GM23248 (cell line): ENCODE measurements at regions not wholly inside any gene's neighbourhood (a gene's known extent, or its start where the extent isn't known, plus 50 kb on each side); places are given as distances from the start of the nearest gene placed in this dataset.
A peak's percentile ranks its signal among the peaks of the same experiment; 100 is the strongest.
"Not testable (repeated sequence)": the region's sequence is repeated elsewhere in the genome, so short reads cannot be mapped to it uniquely, and the experiment has no call there.

Source experiments
- DNase-seq: peaks from one replicate; pipeline ENCODE4 v3.0.0-alpha.2; 2015
- H2AFZ ChIP-seq: fragments of 200-600 bp; sonication (generic); 2 replicates; pipeline ENCODE4 v1.6.1; 2016; ENCODE audit warnings: antibody characterized with exemption
- H3F3A ChIP-seq: fragments of 200-600 bp; sonication (generic); 2 replicates; pipeline ENCODE4 v1.6.1; 2016; ENCODE audit warnings: mild to moderate bottlenecking, antibody characterized with exemption, mixed run types; ENCODE audit not compliant: insufficient read depth
- H3K27ac ChIP-seq: fragments of 200-600 bp; sonication (generic); 2 replicates; pipeline ENCODE4 v1.5.1; 2016; ENCODE audit warnings: mild to moderate bottlenecking
- H3K27me3 ChIP-seq: fragments of 200-600 bp; sonication (generic); replicated peaks from 2 replicates; pipeline ENCODE4 v1.6.1; 2016; ENCODE audit warnings: mild to moderate bottlenecking; ENCODE audit not compliant: insufficient read depth
- H3K36me3 ChIP-seq: fragments of 200-600 bp; sonication (generic); 2 replicates; pipeline ENCODE4 v1.6.1; 2016; ENCODE audit warnings: low read depth, mild to moderate bottlenecking
- H3K4me1 ChIP-seq: fragments of 200-600 bp; sonication (generic); 2 replicates; pipeline ENCODE4 v1.6.1; 2016; ENCODE audit warnings: mild to moderate bottlenecking; ENCODE audit not compliant: insufficient read depth
- H3K4me2 ChIP-seq: fragments of 200-600 bp; sonication (generic); one replicate; pipeline ENCODE4 v1.6.1; 2016; ENCODE audit warnings: mild to moderate bottlenecking; ENCODE audit not compliant: unreplicated experiment
- H3K4me3 ChIP-seq: fragments of 200-600 bp; sonication (generic); 2 replicates; pipeline ENCODE4 v1.5.1; 2016; ENCODE audit warnings: mild to moderate bottlenecking
- H3K79me2 ChIP-seq: fragments of 200-600 bp; sonication (generic); 2 replicates; pipeline ENCODE4 v1.6.1; 2016; ENCODE audit warnings: mild to moderate bottlenecking; ENCODE audit not compliant: insufficient read depth
- H3K9ac ChIP-seq: fragments of 200-600 bp; sonication (generic); 2 replicates; pipeline ENCODE4 v1.6.1; 2016; ENCODE audit warnings: mild to moderate bottlenecking
- H3K9me2 ChIP-seq: fragments of 200-600 bp; sonication (generic); 2 replicates; pipeline ENCODE4 v1.6.1; 2016; ENCODE audit warnings: mixed run types, mild to moderate bottlenecking, moderate library complexity; ENCODE audit not compliant: insufficient read depth
- H3K9me3 ChIP-seq: fragments of 200-600 bp; sonication (generic); one replicate; pipeline ENCODE4 v1.6.1; 2017; ENCODE audit warnings: low read depth
- H4K20me1 ChIP-seq: fragments of 200-600 bp; sonication (generic); 2 replicates; pipeline ENCODE4 v1.6.0; 2016; ENCODE audit not compliant: insufficient read depth
- EZH2 ChIP-seq: fragments of 200-600 bp; sonication (generic); IDR thresholded peaks from 2 replicates; pipeline ENCODE4 v1.6.1; 2018; ENCODE audit warnings: antibody characterized with exemption, mild to moderate bottlenecking; ENCODE audit not compliant: insufficient read depth, poor library complexity, severe bottlenecking
- EZH2phosphoT487 ChIP-seq: fragments of 200-600 bp; sonication (generic); IDR thresholded peaks from 2 replicates; pipeline ENCODE4 v1.6.1; 2018; ENCODE audit warnings: antibody characterized with exemption, moderate library complexity, mild to moderate bottlenecking, low read depth; ENCODE audit not compliant: insufficient read depth
- WGBS, 2 experiments: methylation state at CpG; one replicate each; pipeline ENCODE4 v1.1.6; 2015 to 2017; ENCODE audit warnings: low lambda C conversion rate in 2 of 2, low coverage in 1 of 2; ENCODE audit errors: missing lambda C conversion rate in 2 of 2; 5-methylcytosine and 5-hydroxymethylcytosine counted together
- in situ Hi-C: fragments of 300-500 bp; cut with MboI; formaldehyde crosslinking; loops from 2 replicates; pipeline ENCODE4 v1.15.0; 2020

DNA sequence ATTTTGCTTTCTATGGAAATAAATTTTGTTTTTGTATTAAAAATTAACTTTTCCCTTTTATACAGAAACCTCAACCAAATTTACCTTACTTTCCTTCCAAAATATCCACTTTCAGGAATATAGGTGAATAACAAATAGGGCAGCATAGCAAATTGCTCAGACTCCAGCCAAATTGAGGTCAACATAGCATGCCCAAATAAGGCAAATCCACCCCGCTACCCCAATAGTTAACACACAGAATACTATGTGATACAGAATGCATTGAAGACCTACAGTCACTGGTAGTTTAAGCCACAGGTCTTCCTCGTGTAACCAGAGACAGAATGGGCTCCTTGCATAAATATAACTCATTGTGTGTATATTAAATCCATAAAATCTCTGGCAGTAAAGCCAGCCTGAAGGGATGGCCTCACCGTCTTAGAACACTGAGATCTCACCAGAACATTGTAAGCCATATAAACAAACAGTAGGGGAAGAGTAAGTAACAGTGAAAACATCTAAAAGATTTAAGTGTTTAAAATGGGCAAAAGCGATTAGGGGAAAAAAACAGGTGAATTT is 72.2 kb downstream of the PMAIP1 start:
- Histone ChIP-seq H3K79me2 (no peaks in the 10 kb centered on the region), H3F3A (no peaks in the 10 kb centered on the region), H3K4me1 (no peaks in the 10 kb centered on the region), H3K9ac (no peak overlapping the region), H3K27ac (no peak overlapping the region), H4K20me1 (no peaks in the 10 kb centered on the region), H3K9me2 (no peaks in the 10 kb centered on the region), H2AFZ (no peak overlapping the region), H3K36me3 (no peaks in the 10 kb centered on the region), H3K4me2 (no peak overlapping the region), H3K27me3 (peaks cover 9% of the 10 kb centered on the region), H3K4me3 (no peak overlapping the region), H3K9me3 (no peaks in the 10 kb centered on the region)
- DNase-seq: no peak
- 68 to 72% methylated on average over 4 of the region's 4 CpGs for WGBS, 2 experiments
- in situ Hi-C loops: no loop called here
- TF ChIP-seq EZH2 (no peak), EZH2phosphoT487 (no peak)

DNA sequence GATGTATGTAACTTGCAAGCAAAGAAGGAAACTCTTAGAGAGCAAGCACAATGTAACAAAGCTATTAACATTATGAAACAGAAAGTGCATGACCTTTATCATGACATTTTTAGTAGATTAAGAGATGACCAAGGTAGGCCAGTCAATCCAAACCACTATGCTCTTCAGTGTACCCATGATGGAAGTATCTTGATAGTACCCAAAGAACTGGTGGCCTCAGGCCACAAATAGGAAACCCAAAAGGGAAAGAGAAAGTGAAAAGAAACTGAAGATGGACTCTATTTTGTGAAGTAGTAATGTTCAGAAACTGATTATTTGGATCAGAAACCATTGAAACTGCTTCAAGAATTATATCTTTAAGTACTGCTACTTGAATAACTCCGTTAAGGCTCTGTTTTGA is 71.3 kb downstream of the PMAIP1 start:
- H3K4me1 ChIP-seq, H3K27me3 ChIP-seq, H3K9me3 ChIP-seq, H2AFZ ChIP-seq, H4K20me1 ChIP-seq, DNase-seq, H3K4me2 ChIP-seq, H3K4me3 ChIP-seq, in situ Hi-C loops, H3K27ac ChIP-seq, H3K9me2 ChIP-seq, H3K36me3 ChIP-seq, H3K79me2 ChIP-seq, H3F3A ChIP-seq, H3K9ac ChIP-seq: not testable (repeated sequence)
- 33 to 41% methylated on average over 1 of the region's 1 CpG for WGBS, 2 experiments

DNA sequence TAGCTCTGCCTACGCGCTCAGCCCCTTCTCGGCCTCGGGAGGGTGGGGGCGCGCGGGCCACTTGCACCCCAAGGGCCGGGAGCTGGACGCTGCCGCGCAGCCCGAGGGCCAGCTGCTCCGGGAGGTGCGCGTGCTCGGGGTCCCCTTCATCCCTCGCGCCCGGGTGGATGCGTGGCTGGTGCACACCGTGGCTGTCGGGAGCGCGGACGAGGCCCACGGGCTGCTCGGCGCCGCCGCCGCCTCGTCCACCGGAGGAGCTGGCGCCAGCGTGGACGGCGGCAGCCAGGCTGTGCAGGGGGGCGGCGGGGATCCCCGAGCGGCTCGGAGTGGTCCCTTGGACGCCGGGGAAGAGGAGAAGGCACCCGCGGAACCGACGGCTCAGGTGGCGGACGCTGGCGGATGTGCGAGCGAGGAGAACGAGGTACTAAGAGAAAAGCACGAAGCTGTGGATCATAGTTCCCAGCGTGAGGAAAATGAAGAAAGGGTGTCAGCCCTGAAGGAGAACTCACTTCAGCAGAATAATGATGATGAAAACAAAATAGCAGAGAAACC is 69.8 kb downstream of the PMAIP1 start:
- in situ Hi-C loops, H3K36me3 ChIP-seq, DNase-seq, H3K9me3 ChIP-seq, H4K20me1 ChIP-seq, H3K9ac ChIP-seq, H3K4me1 ChIP-seq, H3K4me2 ChIP-seq, H3K79me2 ChIP-seq, H3K27ac ChIP-seq, H3F3A ChIP-seq, H3K9me2 ChIP-seq: not testable (repeated sequence)
- whole genome bisulfite sequencing, 2 experiments: 40 to 61% methylated on average over 33 to 36 of the region's 56 CpGs
- H3K4me3 ChIP-seq: 0 out of 2 replicates have a peak overlapping the region, but pooled peaks have one; percentile 7
- H2AFZ ChIP-seq: peak overlapping the region; percentile 8; the same call in 1 of the 2 replicates
- H3K27me3 ChIP-seq: peaks cover 16% of the 10 kb centered on the region

DNA sequence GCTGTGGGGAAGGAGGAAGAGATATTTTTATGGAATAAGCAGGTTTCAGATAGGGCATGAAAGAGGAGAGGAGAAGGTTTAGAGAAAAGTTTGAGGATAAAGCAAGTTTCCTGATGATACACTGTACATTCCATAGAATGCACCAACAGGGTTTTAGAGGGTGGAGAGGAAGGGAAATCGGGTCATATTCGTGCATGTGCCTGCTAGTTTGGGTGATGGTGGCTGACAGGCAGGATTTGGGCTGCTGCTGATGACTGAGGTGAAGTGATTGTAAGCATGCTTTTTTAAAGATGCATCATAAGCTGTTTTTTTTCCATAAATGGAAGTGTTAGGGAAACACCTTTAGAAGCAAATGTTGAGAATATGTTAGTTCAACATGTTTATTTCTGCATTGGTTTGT is 68.8 kb downstream of the PMAIP1 start:
- Histone ChIP-seq H3F3A (no peaks in the 10 kb centered on the region), H3K27me3 (peaks cover 16% of the 10 kb centered on the region), H3K9ac (no peak overlapping the region), H4K20me1 (no peaks in the 10 kb centered on the region), H3K4me1 (no peaks in the 10 kb centered on the region), H3K27ac (no peak overlapping the region), H3K9me3 (no peaks in the 10 kb centered on the region), H3K4me3 (no peak overlapping the region), H3K4me2 (no peak overlapping the region), H2AFZ (no peak overlapping the region), H3K9me2 (no peaks in the 10 kb centered on the region), H3K79me2 (no peaks in the 10 kb centered on the region), H3K36me3 (no peaks in the 10 kb centered on the region)
- TF ChIP-seq EZH2phosphoT487 (no peak), EZH2 (no peak)
- in situ Hi-C loops: no loop called here
- WGBS, 2 experiments: 91 to 98% methylated on average over 2 of the region's 2 CpGs
- DNase-seq: no peak

DNA sequence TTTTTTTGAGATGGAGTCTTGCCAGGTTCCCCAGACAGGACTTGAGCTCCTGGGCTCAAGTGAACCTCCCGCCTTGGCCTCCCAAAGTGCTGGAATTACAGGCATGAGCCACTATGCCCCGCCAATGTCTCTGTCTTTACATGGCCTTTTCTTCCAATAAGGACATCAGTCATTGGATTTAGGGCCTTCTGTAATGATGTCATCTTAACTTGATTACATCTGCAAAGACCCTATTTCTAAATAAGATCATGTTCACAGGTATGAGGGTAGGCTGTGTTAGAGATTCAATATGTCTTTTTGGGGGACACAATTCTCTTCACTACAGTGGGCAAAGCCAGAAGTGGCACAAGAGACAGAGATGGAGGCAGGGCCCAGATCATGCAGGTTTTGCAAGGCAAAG is 68.1 kb downstream of the PMAIP1 start:
- in situ Hi-C loops: no loop called here
- Histone ChIP-seq H3K9ac (no peak overlapping the region), H3K4me1 (no peaks in the 10 kb centered on the region), H3K79me2 (no peaks in the 10 kb centered on the region), H3K27me3 (peaks cover 16% of the 10 kb centered on the region), H4K20me1 (no peaks in the 10 kb centered on the region), H3K27ac (no peak overlapping the region), H2AFZ (no peak overlapping the region), H3F3A (no peaks in the 10 kb centered on the region), H3K4me2 (no peak overlapping the region), H3K36me3 (no peaks in the 10 kb centered on the region), H3K9me2 (no peaks in the 10 kb centered on the region), H3K4me3 (no peak overlapping the region), H3K9me3 (no peaks in the 10 kb centered on the region)
- no peak for DNase-seq
- TF ChIP-seq EZH2phosphoT487 (no peak), EZH2 (no peak)
- 91 to 93% methylated on average over 2 of the region's 2 CpGs for WGBS, 2 experiments
